Thyroid gland (tissue), 4 donors: ENCODE measurements at regions not wholly inside any gene's neighbourhood (a gene's known extent, or its start where the extent isn't known, plus 50 kb on each side); places are given as distances from the start of the nearest gene placed in this dataset.

Experiments used
- POLR2A ChIP-seq, 2 donors: fragments of 450-650 bp; IDR thresholded peaks; one replicate each; pipeline ENCODE4 v1.6.1; 2017; ENCODE audit warnings: antibody characterized with exemption in 2 of 2, mild to moderate bottlenecking in 2 of 2, moderate library complexity in 1 of 2
- TF ChIP-seq, protein P1 (sequence below), 6 experiments: fragments of 200-600 bp in 3 of 6; fragments of 450-650 bp in 3 of 6; sonication (generic) in 3 of 6; IDR thresholded peaks; one replicate each; pipeline ENCODE4 v1.5.1; 2016 to 2019; ENCODE audit warnings: antibody characterized with exemption in 6 of 6, mild to moderate bottlenecking in 2 of 6, inconsistent platforms in 1 of 6, moderate library complexity in 1 of 6

DNA sequence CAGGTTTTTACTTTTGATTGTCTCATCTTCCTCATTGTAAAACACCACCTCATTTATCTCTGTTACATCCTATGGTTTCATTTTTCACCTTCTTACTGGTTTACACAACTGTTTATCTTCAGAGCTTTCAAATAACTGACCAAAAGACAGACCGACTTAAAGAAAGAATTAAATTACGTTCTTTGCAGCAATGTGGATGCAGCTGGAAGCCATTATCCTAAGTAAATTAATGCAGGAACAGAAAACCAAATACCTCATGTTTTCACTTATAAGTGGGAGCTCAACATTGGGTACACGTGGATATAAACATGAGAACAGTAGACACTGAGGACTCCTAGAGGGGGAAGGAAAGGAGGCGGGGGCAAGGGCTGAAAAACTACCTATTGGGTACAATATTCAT lies 729.0 kb upstream of the USP15 start:
- TF ChIP-seq, protein P1, sequence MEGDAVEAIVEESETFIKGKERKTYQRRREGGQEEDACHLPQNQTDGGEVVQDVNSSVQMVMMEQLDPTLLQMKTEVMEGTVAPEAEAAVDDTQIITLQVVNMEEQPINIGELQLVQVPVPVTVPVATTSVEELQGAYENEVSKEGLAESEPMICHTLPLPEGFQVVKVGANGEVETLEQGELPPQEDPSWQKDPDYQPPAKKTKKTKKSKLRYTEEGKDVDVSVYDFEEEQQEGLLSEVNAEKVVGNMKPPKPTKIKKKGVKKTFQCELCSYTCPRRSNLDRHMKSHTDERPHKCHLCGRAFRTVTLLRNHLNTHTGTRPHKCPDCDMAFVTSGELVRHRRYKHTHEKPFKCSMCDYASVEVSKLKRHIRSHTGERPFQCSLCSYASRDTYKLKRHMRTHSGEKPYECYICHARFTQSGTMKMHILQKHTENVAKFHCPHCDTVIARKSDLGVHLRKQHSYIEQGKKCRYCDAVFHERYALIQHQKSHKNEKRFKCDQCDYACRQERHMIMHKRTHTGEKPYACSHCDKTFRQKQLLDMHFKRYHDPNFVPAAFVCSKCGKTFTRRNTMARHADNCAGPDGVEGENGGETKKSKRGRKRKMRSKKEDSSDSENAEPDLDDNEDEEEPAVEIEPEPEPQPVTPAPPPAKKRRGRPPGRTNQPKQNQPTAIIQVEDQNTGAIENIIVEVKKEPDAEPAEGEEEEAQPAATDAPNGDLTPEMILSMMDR (IDR thresholded peaks at IDR 0.05): no peak
- no peak for TF ChIP-seq POLR2A (IDR thresholded peaks at IDR 0.05)
